ENCODE measurements at regions not wholly inside any gene's neighbourhood (a gene's known extent, or its start where the extent isn't known, plus 50 kb on each side); places are given as distances from the start of the nearest gene placed in this dataset.
A peak's percentile ranks its signal among the peaks of the same experiment; 100 is the strongest.

DNA sequence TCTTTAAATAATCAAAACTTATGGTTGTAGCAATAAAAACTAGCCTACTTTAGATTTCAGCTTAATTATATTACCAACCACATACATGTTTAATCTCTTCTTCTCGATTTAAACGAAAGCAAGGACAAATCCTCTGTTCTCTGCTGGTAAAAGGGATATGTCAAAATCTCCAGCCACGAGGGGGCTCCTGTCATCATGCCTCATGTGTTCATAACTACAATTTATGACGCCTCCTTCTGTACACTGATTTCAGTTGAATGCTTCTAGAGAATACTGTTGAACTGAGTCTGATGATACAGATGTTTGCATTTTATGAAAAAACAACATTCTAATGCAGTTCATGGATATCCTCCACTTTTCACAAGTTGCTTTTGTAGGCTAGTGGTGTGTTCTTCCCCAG is 220.0 kb upstream of the DPP6 start:
- Histone ChIP-seq H3K27me3 (ENCODE audit: control insufficient read depth in 1 of 2, insufficient read depth in 2 of 2, low read length in 2 of 2) (no peaks in the 10 kb centered on the region; a peak in 1 of 5 replicates), H3K4me3 (replicated peaks in 1 of 3; ENCODE audit: insufficient read depth in 1 of 3, low read depth in 2 of 3, low read length in 3 of 3) (no peak overlapping the region), H3K36me3 (replicated peaks in 1 of 2; ENCODE audit: control insufficient read depth in 1 of 2, insufficient read depth in 2 of 2, low read length in 2 of 2) (no peaks in the 10 kb centered on the region), H3K4me1 (ENCODE audit: insufficient read depth, low read length) (no peaks in the 10 kb centered on the region), H4K20me1 (ENCODE audit: insufficient read depth, low read length) (no peaks in the 10 kb centered on the region), H3K79me2 (ENCODE audit: insufficient read depth, low read length) (no peaks in the 10 kb centered on the region), H3K4me2 (ENCODE audit: low read depth, low read length) (no peak overlapping the region), H3K9ac (ENCODE audit: insufficient read depth, low read depth, low read length) (no peak overlapping the region), H2AFZ (ENCODE audit: low read length) (no peak overlapping the region), H3K9me3 (ENCODE audit: low read length) (no peaks in the 10 kb centered on the region), H3K27ac (ENCODE audit: extremely low read length, insufficient read depth, low read length) (no peak overlapping the region)
- BruUV-seq (replicated peaks): no TSS peak
- ChIA-PET POLR2A (no interaction called here), CTCF (ENCODE audit: low intra/inter-chr PET ratio, low total read pairs) (no interaction called here)
- 0 out of 3 replicates have a peak, but pooled peaks have one; percentile 25 for ATAC-seq
- TF ChIP-seq ZNF615 (CRISPR knock-in tag; IDR thresholded peaks at IDR 0.05; ENCODE audit: borderline replicate concordance) (no peak), STAG1 (CRISPR knock-in tag; IDR thresholded peaks at IDR 0.05) (peak; percentile 14; the same call in 1 of the 2 replicates), HOXD1 (CRISPR knock-in tag; IDR thresholded peaks at IDR 0.05) (no peak), ZFP1 (CRISPR knock-in tag; IDR thresholded peaks at IDR 0.05) (no peak), ZSCAN29 (CRISPR knock-in tag; conservative IDR thresholded peaks at IDR 0.05) (no peak), RBAK (CRISPR knock-in tag; IDR thresholded peaks at IDR 0.05) (no peak)
- no peak for FAIRE-seq
- 2% methylated on average over 4 of the region's 4 CpGs for WGBS (ENCODE audit: low lambda C conversion rate)
- intact Hi-C loops (cut with micrococcal nuclease; ENCODE audit: unreplicated experiment) (no loop called here), in situ Hi-C loops (cut with HindIII; ENCODE audit: extremely low pct_ligation_motif_present, low pct_unique_long_range_greater_than_20kb) (no loop called here)
- peak; percentile 2 for DNase-seq (ENCODE audit: low spot score)

DNA sequence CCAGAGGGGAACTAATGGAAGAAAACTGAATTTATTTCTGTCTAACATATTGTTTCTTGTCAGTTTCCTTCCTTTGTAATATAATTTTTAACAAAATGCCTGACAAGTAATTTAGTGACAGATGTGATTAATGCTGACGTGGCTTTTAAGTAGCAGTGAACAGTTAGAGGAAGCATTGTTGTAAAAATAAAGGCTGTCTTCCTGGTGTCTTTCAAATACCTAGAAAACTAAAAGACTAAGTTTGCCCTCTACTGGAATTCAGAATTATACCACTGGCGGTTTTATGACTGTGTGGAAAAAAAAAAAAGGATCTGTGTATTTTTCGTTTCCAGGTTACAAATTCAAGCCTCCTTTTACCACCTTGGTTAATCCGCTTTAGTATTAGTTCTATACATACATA is 217.1 kb upstream of the DPP6 start:
- ATAC-seq (no peak), FAIRE-seq (no peak), DNase-seq (ENCODE audit: low spot score) (no peak)
- in situ Hi-C loops (cut with HindIII; ENCODE audit: extremely low pct_ligation_motif_present, low pct_unique_long_range_greater_than_20kb): no loop called here
- intact Hi-C loops (cut with micrococcal nuclease; ENCODE audit: unreplicated experiment): no loop called here
- H2AFZ ChIP-seq (ENCODE audit: low read length): no peak overlapping the region
- no peak overlapping the region for H3K4me2 ChIP-seq (ENCODE audit: low read depth, low read length)
- H3K4me3 ChIP-seq (replicated peaks in 1 of 3; ENCODE audit: insufficient read depth in 1 of 3, low read depth in 2 of 3, low read length in 3 of 3): no peak overlapping the region
- 0 out of 2 replicates have a peak, but pooled peaks cover 6% of the 10 kb centered on the region for H3K9me3 ChIP-seq (ENCODE audit: low read length)
- no TSS peak for BruUV-seq (replicated peaks)
- ChIA-PET POLR2A (no interaction called here), CTCF (ENCODE audit: low intra/inter-chr PET ratio, low total read pairs) (no interaction called here)
- no peaks in the 10 kb centered on the region for H3K36me3 ChIP-seq (replicated peaks in 1 of 2; ENCODE audit: control insufficient read depth in 1 of 2, insufficient read depth in 2 of 2, low read length in 2 of 2)
- no peaks in the 10 kb centered on the region for H3K79me2 ChIP-seq (ENCODE audit: insufficient read depth, low read length)
- WGBS (ENCODE audit: low lambda C conversion rate): 12% methylated on average over 4 of the region's 4 CpGs
- H4K20me1 ChIP-seq (ENCODE audit: insufficient read depth, low read length): no peaks in the 10 kb centered on the region
- no peaks in the 10 kb centered on the region for H3K4me1 ChIP-seq (ENCODE audit: insufficient read depth, low read length)
- no peaks in the 10 kb centered on the region for H3K27me3 ChIP-seq (ENCODE audit: control insufficient read depth in 1 of 2, insufficient read depth in 2 of 2, low read length in 2 of 2)
- H3K27ac ChIP-seq (ENCODE audit: extremely low read length, insufficient read depth, low read length): no peak overlapping the region
- H3K9ac ChIP-seq (ENCODE audit: insufficient read depth, low read depth, low read length): no peak overlapping the region
- TF ChIP-seq MAFF (IDR thresholded peaks at IDR 0.05; ENCODE audit: low read depth, low read length) (peak; percentile 96), MLXIP (CRISPR knock-in tag; IDR thresholded peaks at IDR 0.05; ENCODE audit: borderline replicate concordance) (no peak)
- TF ChIP-seq, protein P1, sequence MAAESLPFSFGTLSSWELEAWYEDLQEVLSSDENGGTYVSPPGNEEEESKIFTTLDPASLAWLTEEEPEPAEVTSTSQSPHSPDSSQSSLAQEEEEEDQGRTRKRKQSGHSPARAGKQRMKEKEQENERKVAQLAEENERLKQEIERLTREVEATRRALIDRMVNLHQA (CRISPR knock-in tag; IDR thresholded peaks at IDR 0.05): no peak
